ENCODE measurements at regions not wholly inside any gene's neighbourhood (a gene's known extent, or its start where the extent isn't known, plus 50 kb on each side); places are given as distances from the start of the nearest gene placed in this dataset.

- TF ChIP-seq FOXM1 (IDR thresholded peaks at IDR 0.05; ENCODE audit: borderline replicate concordance, low read depth) (no peak), MAX (IDR thresholded peaks at IDR 0.05) (no peak), EGR1 (IDR thresholded peaks at IDR 0.05) (no peak), EP300 (IDR thresholded peaks at IDR 0.05; ENCODE audit: borderline replicate concordance) (no peak), TAF1 (IDR thresholded peaks at IDR 0.05; ENCODE audit: low read depth) (no peak)
These were observed 81.6 kb upstream of the LAPTM4A start for GRCh38 chr2:20132990-20133535.

All from Ishikawa (cell line).